ENCODE measurements at regions not wholly inside any gene's neighbourhood (a gene's known extent, or its start where the extent isn't known, plus 50 kb on each side); places are given as distances from the start of the nearest gene placed in this dataset.

DNA sequence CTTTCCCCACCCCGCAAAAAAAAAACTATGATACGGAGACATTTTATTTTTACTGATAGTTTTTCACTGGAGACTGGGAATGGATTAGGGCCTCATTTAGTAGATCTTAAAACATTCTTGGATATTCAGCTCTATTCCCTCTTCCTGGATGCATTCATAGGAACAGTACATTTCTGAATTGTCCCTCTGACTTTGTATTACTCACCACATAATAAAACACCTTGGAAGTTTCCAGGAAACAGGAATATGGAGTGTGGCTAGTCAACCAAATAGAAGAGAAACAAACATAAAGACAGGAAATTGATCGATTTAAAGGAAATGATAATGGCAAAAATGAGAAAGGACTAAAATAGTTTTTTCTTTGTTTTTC, 147.7 kb downstream of the GPX5 start:
- TF ChIP-seq, protein P1, sequence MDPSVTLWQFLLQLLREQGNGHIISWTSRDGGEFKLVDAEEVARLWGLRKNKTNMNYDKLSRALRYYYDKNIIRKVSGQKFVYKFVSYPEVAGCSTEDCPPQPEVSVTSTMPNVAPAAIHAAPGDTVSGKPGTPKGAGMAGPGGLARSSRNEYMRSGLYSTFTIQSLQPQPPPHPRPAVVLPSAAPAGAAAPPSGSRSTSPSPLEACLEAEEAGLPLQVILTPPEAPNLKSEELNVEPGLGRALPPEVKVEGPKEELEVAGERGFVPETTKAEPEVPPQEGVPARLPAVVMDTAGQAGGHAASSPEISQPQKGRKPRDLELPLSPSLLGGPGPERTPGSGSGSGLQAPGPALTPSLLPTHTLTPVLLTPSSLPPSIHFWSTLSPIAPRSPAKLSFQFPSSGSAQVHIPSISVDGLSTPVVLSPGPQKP (IDR thresholded peaks at IDR 0.05; ENCODE audit: low read depth, low read length) = no peak
- TF ChIP-seq, protein P2, sequence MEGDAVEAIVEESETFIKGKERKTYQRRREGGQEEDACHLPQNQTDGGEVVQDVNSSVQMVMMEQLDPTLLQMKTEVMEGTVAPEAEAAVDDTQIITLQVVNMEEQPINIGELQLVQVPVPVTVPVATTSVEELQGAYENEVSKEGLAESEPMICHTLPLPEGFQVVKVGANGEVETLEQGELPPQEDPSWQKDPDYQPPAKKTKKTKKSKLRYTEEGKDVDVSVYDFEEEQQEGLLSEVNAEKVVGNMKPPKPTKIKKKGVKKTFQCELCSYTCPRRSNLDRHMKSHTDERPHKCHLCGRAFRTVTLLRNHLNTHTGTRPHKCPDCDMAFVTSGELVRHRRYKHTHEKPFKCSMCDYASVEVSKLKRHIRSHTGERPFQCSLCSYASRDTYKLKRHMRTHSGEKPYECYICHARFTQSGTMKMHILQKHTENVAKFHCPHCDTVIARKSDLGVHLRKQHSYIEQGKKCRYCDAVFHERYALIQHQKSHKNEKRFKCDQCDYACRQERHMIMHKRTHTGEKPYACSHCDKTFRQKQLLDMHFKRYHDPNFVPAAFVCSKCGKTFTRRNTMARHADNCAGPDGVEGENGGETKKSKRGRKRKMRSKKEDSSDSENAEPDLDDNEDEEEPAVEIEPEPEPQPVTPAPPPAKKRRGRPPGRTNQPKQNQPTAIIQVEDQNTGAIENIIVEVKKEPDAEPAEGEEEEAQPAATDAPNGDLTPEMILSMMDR (IDR thresholded peaks at IDR 0.05) = no peak

Data from A549 (cell line).